Heart right ventricle (tissue), 16 donors: ENCODE measurements at regions not wholly inside any gene's neighbourhood (a gene's known extent, or its start where the extent isn't known, plus 50 kb on each side); places are given as distances from the start of the nearest gene placed in this dataset.
A peak's percentile ranks its signal among the peaks of the same experiment; 100 is the strongest.
"Not testable (repeated sequence)": the region's sequence is repeated elsewhere in the genome, so short reads cannot be mapped to it uniquely, and the experiment has no call there.

ENCODE experiments used
- ATAC-seq, 8 donors: fragments of 200-7000 bp; cut with Tn5 transposase; one replicate each; pipeline ENCODE4 v1.9.1; 2020; ENCODE audit warnings: mild to moderate bottlenecking in 8 of 8, moderate library complexity in 8 of 8, moderate number of reproducible peaks in 1 of 8
- DNase-seq, 2 donors: peaks; one replicate each; pipeline ENCODE4 v3.0.0-alpha.2; 2020
- H3K27ac ChIP-seq, 10 donors: fragments of 200-600 bp; sonication (generic) in 2 of 10; one replicate each; pipeline versions ENCODE4 v1.5.0 to v1.8.0; 2020 to 2022; ENCODE audit warnings: mild to moderate bottlenecking in 3 of 10
- H3K27me3 ChIP-seq, 7 donors: fragments of 200-600 bp; one replicate each; pipeline ENCODE4 v1.8.0; 2021 to 2022; ENCODE audit warnings: mild to moderate bottlenecking in 2 of 7
- H3K36me3 ChIP-seq, 9 donors: fragments of 200-600 bp; sonication (generic) in 1 of 9; one replicate each; pipeline versions ENCODE4 v1.5.0 to v1.8.0; 2020 to 2022; ENCODE audit warnings: mild to moderate bottlenecking in 2 of 9
- H3K4me1 ChIP-seq, 9 donors: fragments of 200-600 bp; sonication (generic) in 1 of 9; one replicate each; pipeline versions ENCODE4 v1.5.0 to v1.8.0; 2020 to 2022; ENCODE audit warnings: mild to moderate bottlenecking in 4 of 9
- H3K4me3 ChIP-seq, 10 donors: fragments of 200-600 bp; sonication (generic) in 2 of 10; one replicate each; pipeline versions ENCODE4 v1.5.0 to v1.8.0; 2020 to 2022; ENCODE audit warnings: mild to moderate bottlenecking in 7 of 10, moderate library complexity in 2 of 10
- H3K9me3 ChIP-seq, 11 donors: fragments of 200-600 bp in 10 of 11; sonication (generic) in 2 of 11; one replicate each; pipeline versions ENCODE4 v1.5.0 to v1.8.0; 2013 to 2022; ENCODE audit warnings: mild to moderate bottlenecking in 2 of 11, control low read depth in 1 of 11, moderate library complexity in 1 of 11
- CTCF ChIP-seq, 9 donors: fragments of 200-600 bp; sonication (generic) in 2 of 9; IDR thresholded peaks; one replicate each; pipeline versions ENCODE4 v1.5.0 to v1.8.0; 2021 to 2022; ENCODE audit warnings: antibody characterized with exemption in 9 of 9, mild to moderate bottlenecking in 5 of 9, moderate library complexity in 1 of 9
- WGBS, 2 donors: extraction: QIAGEN DNeasy Blood & Tissue Kit; methylation state at CpG; one replicate each; pipeline ENCODE4 v1.1.7; 2013; ENCODE audit warnings: inconsistent platforms in 1 of 2; 5-methylcytosine and 5-hydroxymethylcytosine counted together
- intact Hi-C, 10 donors: fragments of 100-400 bp; cut with DNase I; formaldehyde crosslinking; loops; one replicate each; pipeline versions ENCODE4 v1.11.1 to v1.14.2; 2022
- donor health status: Arrhythmogenic right ventricular cardiomyopathy.
- donor health status: ischemic (EF 13 %, LVEDD 7.1; RV severe dilation, severe dysfunction).
- donor health status: healthy with polysubstance abuse.
- donor health status: DM: no; HTN: yes; CAD: no.
- donor health status: DM: no; HTN: no; CAD: no.
- donor health status: ischemic (EF 25% LVEDD 6.9; RV normal size, moderate dysfunction).
- donor health status: ischemic (EF 25% LVEDD 5.7; RV mildly dilated, moderate dysfunction).
- donor health status: healthy.
- donor health status: DM: yes; HTN: yes; CAD: no.
- donor health status: Ischemic cardiomyopathy.
- donor health status: ischemic (EF 35%, LVEDD 5.7; RV mildly dilated, moderate dysfunction).
- donor health status: nonischemic (EF 11% LVEDD 7.7; RV severe dilation, severe dysfunction).
- donor health status: DM: yes; HTN: yes; CAD: no.
- donor health status: PGD.
- donor health status: ischemic (EF 29% LVEDD 5.4; RV normal size, mild dysfunction).
- donor health status: nonischemic (EF 23%, LVEDD 6.1; RV moderate dilation, normal function).

GRCh38 chr16:48956620-48957019 is 325.0 kb downstream of the CBLN1 start:
- Histone ChIP-seq H3K4me1 (peaks cover 0 to 54% (median 4%) of the 10 kb centered on the region in 9 donors), H3K27me3 (no peaks in the 10 kb centered on the region), H3K4me3 (no peak overlapping the region), H3K27ac (peak overlapping the region in 2 of 10 donors; percentile 43 to 60), H3K9me3 (no peaks in the 10 kb centered on the region), H3K36me3 (no peaks in the 10 kb centered on the region)
- TF ChIP-seq CTCF (IDR thresholded peaks at IDR 0.05), result no peak
- intact Hi-C loops, result no loop called here
- WGBS, 2 donors, result 73 to 78% methylated on average over 4 of the region's 4 CpGs
- no peak for ATAC-seq
- DNase-seq, result no peak

- H3K27me3 ChIP-seq, result no peaks in the 10 kb centered on the region
- intact Hi-C loops, result no loop called here
- TF ChIP-seq CTCF (IDR thresholded peaks at IDR 0.05), result no peak
- ATAC-seq, result peak in 6 of 8 donors; percentile 39 to 90 (median 81)
- no peak overlapping the region for H3K4me3 ChIP-seq
- H3K36me3 ChIP-seq, result no peaks in the 10 kb centered on the region
- no peak for DNase-seq
- H3K9me3 ChIP-seq, result no peaks in the 10 kb centered on the region
- peak overlapping the region in 4 of 10 donors; percentile 43 to 60 (median 54) for H3K27ac ChIP-seq
- H3K4me1 ChIP-seq, result peaks cover 0 to 54% (median 4%) of the 10 kb centered on the region in 9 donors
- WGBS, 2 donors, result 22 to 36% methylated on average over 3 of the region's 3 CpGs
These were observed 325.8 kb downstream of the CBLN1 start for GRCh38 chr16:48955837-48956236.

- H3K27ac ChIP-seq, H3K27me3 ChIP-seq, H3K9me3 ChIP-seq, ATAC-seq, H3K4me3 ChIP-seq, DNase-seq, H3K36me3 ChIP-seq, intact Hi-C loops: not testable (repeated sequence)
- WGBS, 2 donors, result 89 to 98% methylated on average over 16 to 30 of the region's 41 CpGs
- H3K4me1 ChIP-seq, result peaks cover 0 to 27% (median 7%) of the 10 kb centered on the region in 9 donors
These were observed 330.0 kb downstream of the CBLN1 start for GRCh38 chr16:48951621-48952125.

- intact Hi-C loops, result no loop called here
- Histone ChIP-seq H3K4me1 (peaks cover 0 to 27% (median 8%) of the 10 kb centered on the region in 9 donors), H3K9me3 (no peaks in the 10 kb centered on the region), H3K36me3 (no peaks in the 10 kb centered on the region), H3K27me3 (no peaks in the 10 kb centered on the region), H3K27ac (no peak overlapping the region), H3K4me3 (no peak overlapping the region)
- DNase-seq (no peak), ATAC-seq (no peak)
- WGBS, 2 donors, result 91 to 92% methylated on average over 2 of the region's 2 CpGs
- no peak for TF ChIP-seq CTCF (IDR thresholded peaks at IDR 0.05)
These were observed 331.5 kb downstream of the CBLN1 start for GRCh38 chr16:48950184-48950583.

GRCh38 chr16:48949636-48950035 is 332.0 kb downstream of the CBLN1 start:
- ATAC-seq (no peak), DNase-seq (no peak)
- peaks cover 0 to 22% (median 8%) of the 10 kb centered on the region in 9 donors for H3K4me1 ChIP-seq
- intact Hi-C loops, result no loop called here
- H3K4me3 ChIP-seq, result no peak overlapping the region
- 68 to 80% methylated on average over 2 of the region's 2 CpGs for WGBS, 2 donors
- no peak overlapping the region for H3K27ac ChIP-seq
- H3K36me3 ChIP-seq, result no peaks in the 10 kb centered on the region
- TF ChIP-seq CTCF (IDR thresholded peaks at IDR 0.05), result no peak
- no peaks in the 10 kb centered on the region for H3K9me3 ChIP-seq
- H3K27me3 ChIP-seq, result no peaks in the 10 kb centered on the region
